ENCODE measurements at regions not wholly inside any gene's neighbourhood (a gene's known extent, or its start where the extent isn't known, plus 50 kb on each side); places are given as distances from the start of the nearest gene placed in this dataset.

DNA sequence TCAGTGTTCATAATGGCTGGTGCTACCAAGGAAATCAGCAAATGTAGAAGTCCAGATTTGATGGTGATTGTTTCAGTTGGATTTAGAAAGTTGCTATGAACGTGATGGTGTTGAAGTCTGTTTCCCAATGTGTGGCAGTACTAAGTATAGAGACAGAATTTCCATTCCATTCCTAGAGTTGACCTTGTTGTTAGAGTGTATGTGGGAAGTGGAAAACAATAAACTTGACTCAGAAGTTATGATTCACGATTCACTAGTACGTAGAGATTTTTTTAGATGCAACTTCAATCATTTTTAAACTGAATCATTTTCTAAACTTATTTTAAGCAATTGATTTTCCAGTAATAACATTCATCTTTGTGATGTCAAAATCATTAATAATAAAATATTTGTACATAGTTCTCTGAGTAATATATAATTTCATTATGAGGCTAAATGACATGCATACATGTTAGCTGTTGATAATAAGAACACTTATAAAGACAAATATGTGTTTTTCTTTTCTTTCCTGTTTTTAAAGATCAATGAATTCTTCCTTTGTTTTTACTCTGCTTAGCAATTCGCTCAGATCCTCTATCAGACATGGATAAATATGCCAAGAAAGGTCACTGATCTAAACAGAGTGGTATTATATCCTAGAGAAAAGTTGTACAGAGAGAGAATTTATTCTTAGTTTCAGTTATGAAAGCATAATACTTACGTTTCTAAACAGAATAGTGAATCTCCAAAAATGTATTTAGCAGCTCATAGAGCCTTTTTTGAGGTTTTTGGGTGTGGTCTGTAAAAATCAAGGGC lies 108.8 kb upstream of the GPR149 start:
- no peak for DNase-seq

DNA sequence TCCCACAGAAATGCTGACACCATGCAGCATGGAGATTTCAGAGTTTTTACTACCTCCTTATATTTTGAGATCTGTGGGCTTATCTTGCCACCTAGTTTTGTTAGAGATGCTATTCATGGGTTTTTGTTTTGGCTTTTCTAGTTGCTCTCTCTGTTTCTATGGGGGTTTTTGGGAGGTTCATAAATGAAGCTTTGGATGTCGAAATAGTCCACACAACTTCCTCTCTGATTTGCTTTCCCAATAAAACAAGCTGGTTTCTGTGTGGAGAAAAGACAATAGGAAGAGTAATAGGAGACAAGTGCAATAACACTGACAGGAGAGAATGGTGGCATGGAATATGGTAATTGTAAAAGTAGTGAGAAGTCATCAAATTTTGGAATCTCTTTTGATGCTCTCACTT lies 106.8 kb upstream of the GPR149 start:
- DNase-seq: no peak

GRCh38 chr3:154522036-154522602 lies 92.1 kb upstream of the GPR149 start:
- DNase-seq: no peak

GRCh38 chr3:154517404-154517803 lies 87.4 kb upstream of the GPR149 start:
- DNase-seq: peak; percentile 90 to 97

- no peak for DNase-seq
These were observed 85.9 kb upstream of the GPR149 start for GRCh38 chr3:154515921-154516320.

DNA sequence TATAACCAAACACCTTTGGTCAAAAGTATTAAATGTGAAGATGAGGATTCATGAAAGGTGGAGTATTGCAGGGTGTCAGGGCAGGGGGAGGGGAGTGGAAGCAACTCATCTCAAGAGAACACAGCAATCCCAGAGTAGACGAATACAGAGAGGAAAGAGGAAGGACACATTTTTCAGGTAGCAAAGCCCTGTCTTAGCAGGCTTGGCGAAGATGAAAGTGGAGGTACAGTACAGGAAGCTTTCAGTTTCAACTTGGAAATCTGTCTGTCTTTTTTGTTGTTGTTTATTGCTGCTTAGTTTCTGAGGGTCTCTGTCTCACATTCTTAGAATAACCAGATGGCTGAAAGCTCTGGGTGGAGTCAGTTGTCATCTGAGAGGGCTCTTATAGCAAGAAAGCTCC lies 80.8 kb upstream of the GPR149 start:
- peak in 1 of 2 experiments; percentile 7 for DNase-seq

DNA sequence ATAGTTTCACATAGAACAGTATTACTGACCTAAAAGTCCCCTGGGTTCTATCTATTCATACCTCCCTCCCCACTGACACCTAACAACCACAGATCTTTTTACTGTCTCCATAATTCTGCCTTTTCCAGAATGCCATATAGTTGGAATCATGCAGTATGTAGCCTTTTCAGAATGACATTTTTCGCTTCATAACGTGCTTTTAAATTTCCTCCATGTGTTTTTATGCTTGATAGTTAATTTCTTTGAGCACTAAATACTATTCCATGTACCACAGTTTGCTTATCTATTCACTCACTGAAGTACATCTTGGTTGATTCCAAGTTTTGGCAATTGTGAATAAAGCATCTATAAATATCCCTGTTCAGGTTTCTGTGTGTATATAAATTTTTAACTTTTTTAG lies 77.7 kb upstream of the GPR149 start:
- no peak for DNase-seq

- DNase-seq: no peak
These were observed 67.0 kb upstream of the GPR149 start for GRCh38 chr3:154496978-154497377.

DNA sequence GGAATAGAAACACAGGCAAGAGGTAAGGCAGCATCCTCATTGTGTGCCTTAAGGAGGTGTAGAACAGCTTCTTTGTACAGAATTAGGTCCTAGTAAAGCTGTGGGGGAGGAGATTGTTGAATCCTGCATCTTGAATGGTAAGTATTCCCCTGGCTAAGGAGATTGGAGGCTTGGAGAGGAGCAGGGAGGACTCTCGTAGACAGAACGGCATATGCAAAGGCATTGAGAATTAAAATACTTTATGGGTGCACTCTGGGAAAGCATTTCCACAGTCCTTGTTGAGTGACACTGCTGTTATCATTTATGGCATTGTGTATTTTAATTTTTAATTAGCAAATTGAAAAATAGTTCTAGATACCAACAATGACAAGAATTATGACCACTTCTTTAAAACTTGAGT lies 66.5 kb upstream of the GPR149 start:
- DNase-seq: no peak

DNA sequence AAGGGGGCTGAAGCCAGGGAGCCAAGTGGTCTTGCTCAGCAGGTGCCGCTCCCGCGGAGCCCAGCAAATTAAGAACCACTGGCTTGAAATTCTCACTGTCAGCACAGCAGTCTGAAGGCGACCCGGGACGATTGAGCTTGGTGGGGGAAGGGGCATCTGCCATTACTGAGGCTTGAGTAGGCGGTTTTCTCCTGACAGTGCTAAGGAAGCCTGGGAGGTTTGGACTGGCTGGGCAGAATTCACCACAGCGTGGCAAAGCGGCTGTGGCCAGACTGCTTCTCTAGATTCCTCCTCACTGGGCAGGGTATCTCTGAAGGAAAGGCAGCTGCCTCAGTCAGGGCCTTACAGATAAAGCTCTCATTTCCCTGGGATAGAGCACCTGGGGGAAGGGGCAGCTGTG lies 57.0 kb upstream of the GPR149 start:
- no peak for DNase-seq

GRCh38 chr3:154482507-154482906 lies 52.5 kb upstream of the GPR149 start:
- DNase-seq: no peak

DNA sequence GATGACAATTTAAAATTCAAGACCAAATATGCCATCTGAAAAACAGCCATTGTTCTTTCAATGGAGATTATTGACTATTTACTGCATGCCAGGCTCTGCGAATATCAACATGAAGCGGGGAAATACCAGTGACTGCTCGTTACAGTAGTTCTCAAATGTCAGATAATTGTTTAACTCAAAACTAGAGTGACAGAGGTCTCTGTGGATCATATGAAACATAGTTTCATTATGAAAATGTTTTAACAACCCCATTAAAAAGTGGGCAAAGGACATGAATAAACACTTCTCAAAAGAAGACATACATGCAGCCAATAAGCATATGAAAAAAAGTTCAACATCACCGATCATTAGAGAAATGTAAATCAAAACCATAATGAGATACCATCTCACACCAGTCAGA lies 50.0 kb upstream of the GPR149 start:
- no peak for DNase-seq
